C4-2B (cell line): ENCODE measurements at regions not wholly inside any gene's neighbourhood (a gene's known extent, or its start where the extent isn't known, plus 50 kb on each side); places are given as distances from the start of the nearest gene placed in this dataset.
"Not testable (repeated sequence)": the region's sequence is repeated elsewhere in the genome, so short reads cannot be mapped to it uniquely, and the experiment has no call there.

Experiments used
- ZFX ChIP-seq: fragments of 450-650 bp; IDR thresholded peaks from 2 replicates; pipeline ENCODE4 v1.6.1; 2017
- TF ChIP-seq, protein P1 (sequence below): fragments of 450-650 bp; conservative IDR thresholded peaks from 2 replicates; pipeline ENCODE4 v1.5.1; 2017; ENCODE audit warnings: mild to moderate bottlenecking

DNA sequence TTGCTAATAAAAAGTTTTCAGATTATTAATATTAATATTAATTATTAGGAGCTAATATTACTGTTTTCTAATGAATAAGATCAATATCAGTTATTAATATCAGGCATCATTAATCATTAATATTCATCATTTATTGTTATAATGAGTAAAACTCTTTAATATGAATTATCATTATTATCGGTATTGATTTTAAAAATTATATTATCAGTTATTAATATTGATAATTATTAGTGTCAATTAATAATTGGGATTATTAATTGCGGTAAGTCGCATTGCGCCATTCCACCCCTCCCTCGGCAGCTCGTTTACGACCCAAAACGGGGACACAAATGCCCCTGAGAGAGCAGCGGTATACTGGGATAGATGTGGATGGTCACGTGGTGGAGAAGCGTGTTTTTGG is 70.4 kb upstream of the HMX1 start:
- TF ChIP-seq, protein P1, sequence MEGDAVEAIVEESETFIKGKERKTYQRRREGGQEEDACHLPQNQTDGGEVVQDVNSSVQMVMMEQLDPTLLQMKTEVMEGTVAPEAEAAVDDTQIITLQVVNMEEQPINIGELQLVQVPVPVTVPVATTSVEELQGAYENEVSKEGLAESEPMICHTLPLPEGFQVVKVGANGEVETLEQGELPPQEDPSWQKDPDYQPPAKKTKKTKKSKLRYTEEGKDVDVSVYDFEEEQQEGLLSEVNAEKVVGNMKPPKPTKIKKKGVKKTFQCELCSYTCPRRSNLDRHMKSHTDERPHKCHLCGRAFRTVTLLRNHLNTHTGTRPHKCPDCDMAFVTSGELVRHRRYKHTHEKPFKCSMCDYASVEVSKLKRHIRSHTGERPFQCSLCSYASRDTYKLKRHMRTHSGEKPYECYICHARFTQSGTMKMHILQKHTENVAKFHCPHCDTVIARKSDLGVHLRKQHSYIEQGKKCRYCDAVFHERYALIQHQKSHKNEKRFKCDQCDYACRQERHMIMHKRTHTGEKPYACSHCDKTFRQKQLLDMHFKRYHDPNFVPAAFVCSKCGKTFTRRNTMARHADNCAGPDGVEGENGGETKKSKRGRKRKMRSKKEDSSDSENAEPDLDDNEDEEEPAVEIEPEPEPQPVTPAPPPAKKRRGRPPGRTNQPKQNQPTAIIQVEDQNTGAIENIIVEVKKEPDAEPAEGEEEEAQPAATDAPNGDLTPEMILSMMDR, result not testable (repeated sequence)
- not testable (repeated sequence) for TF ChIP-seq ZFX
